GM19395 (cell line): ENCODE measurements at regions not wholly inside any gene's neighbourhood (a gene's known extent, or its start where the extent isn't known, plus 50 kb on each side); places are given as distances from the start of the nearest gene placed in this dataset.

Source experiments
- ATAC-seq: cut with Tn5 transposase; IDR thresholded peaks from one replicate; pipeline ENCODE4 v1.9.1; 2021; ENCODE audit warnings: mild to moderate bottlenecking, moderate library complexity; ENCODE audit not compliant: unreplicated experiment

GRCh38 chr15:95584088-95584487 is 746.4 kb upstream of the NR2F2 start:
- no peak for ATAC-seq

GRCh38 chr15:95588056-95588455 is 742.4 kb upstream of the NR2F2 start:
- ATAC-seq, result no peak

GRCh38 chr15:95590533-95591044 is 739.9 kb upstream of the NR2F2 start:
- no peak for ATAC-seq

- no peak for ATAC-seq
Observed at GRCh38 chr15:95591270-95591669, 739.2 kb upstream of the NR2F2 start.

GRCh38 chr15:95591886-95592285 is 738.6 kb upstream of the NR2F2 start:
- ATAC-seq, result no peak

- ATAC-seq, result no peak
Observed at GRCh38 chr15:95594496-95594895, 736.0 kb upstream of the NR2F2 start.

- ATAC-seq, result no peak
Observed at GRCh38 chr15:95595759-95596158, 734.7 kb upstream of the NR2F2 start.

GRCh38 chr15:95596496-95596895 is 734.0 kb upstream of the NR2F2 start:
- no peak for ATAC-seq

GRCh38 chr15:95598251-95598855 is 732.1 kb upstream of the NR2F2 start:
- no peak for ATAC-seq

GRCh38 chr15:95600367-95600766 is 730.1 kb upstream of the NR2F2 start:
- no peak for ATAC-seq

GRCh38 chr15:95600884-95601283 is 729.6 kb upstream of the NR2F2 start:
- no peak for ATAC-seq

GRCh38 chr15:95601525-95601924 is 729.0 kb upstream of the NR2F2 start:
- no peak for ATAC-seq

- ATAC-seq, result no peak
Observed at GRCh38 chr15:95603802-95604201, 726.7 kb upstream of the NR2F2 start.

- ATAC-seq, result no peak
Observed at GRCh38 chr15:95604634-95605036, 725.9 kb upstream of the NR2F2 start.

GRCh38 chr15:95605098-95605497 is 725.4 kb upstream of the NR2F2 start:
- no peak for ATAC-seq

GRCh38 chr15:95606551-95606950 is 723.9 kb upstream of the NR2F2 start:
- no peak for ATAC-seq

- no peak for ATAC-seq
Observed at GRCh38 chr15:95608371-95608770, 722.1 kb upstream of the NR2F2 start.

- ATAC-seq, result no peak
Observed at GRCh38 chr15:95609096-95609495, 721.4 kb upstream of the NR2F2 start.

GRCh38 chr15:95610945-95611344 is 719.6 kb upstream of the NR2F2 start:
- no peak for ATAC-seq

- ATAC-seq, result no peak
Observed at GRCh38 chr15:95615436-95615835, 715.1 kb upstream of the NR2F2 start.

GRCh38 chr15:95616306-95616705 is 714.2 kb upstream of the NR2F2 start:
- no peak for ATAC-seq

GRCh38 chr15:95620934-95621579 is 709.4 kb upstream of the NR2F2 start:
- peak; percentile 67 for ATAC-seq

GRCh38 chr15:95622843-95623242 is 707.7 kb upstream of the NR2F2 start:
- no peak for ATAC-seq
